Dedifferentiated amniotic fluid mesenchymal stem cell (primary cell): ENCODE measurements at regions not wholly inside any gene's neighbourhood (a gene's known extent, or its start where the extent isn't known, plus 50 kb on each side); places are given as distances from the start of the nearest gene placed in this dataset.
"Not testable (repeated sequence)": the region's sequence is repeated elsewhere in the genome, so short reads cannot be mapped to it uniquely, and the experiment has no call there.

Experiments
- DNase-seq: peaks from one replicate; pipeline ENCODE4 v3.0.0-alpha.2; 2016; ENCODE audit errors: extremely low spot score

- DNase-seq, result not testable (repeated sequence)
Measured at GRCh38 chr22:23460517-23461031, 119.5 kb downstream of the IGLL1 start.

DNA sequence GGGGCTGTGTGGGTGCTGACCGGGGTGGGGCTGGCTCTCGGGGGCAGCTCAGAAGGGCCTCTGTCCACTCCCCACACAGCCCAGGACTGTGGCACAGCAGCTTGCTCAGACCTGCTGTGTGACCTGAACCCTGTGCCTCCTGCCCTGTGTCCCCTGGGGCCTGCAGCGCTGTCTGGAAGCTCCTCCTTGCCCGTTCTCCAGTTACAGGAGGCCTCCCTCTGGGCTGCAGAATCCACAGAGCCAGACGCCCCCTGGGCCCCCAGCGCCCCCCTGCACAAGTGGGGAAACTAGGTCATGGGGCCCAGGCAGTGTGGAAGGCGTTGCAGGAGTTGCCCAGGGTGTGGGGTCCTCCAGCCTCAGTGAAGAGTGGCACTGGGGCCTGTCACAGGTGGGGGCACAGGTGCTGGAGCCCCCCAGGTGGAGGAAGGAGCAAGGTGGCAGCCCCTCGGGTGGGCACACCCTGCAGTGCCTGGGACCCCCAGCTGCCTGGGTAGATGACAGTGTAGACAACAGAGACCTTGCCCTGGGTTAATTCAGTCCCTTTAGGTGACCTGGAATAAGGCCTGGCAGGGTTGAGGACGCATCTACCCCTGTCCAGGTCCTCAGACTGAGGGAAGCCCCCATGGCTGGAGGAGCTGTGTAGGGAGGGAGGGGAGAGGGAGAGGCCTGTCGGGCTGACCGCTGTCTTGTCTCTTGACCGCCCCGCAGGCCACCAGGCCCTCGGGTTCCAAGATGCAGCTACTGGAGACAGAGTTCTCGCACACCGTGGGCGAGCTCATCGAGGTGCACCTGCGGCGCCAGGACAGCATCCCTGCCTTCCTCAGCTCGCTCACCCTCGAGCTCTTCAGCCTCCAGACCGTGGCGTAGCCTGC lies 120.2 kb downstream of the IGLL1 start:
- DNase-seq, result not testable (repeated sequence)

DNA sequence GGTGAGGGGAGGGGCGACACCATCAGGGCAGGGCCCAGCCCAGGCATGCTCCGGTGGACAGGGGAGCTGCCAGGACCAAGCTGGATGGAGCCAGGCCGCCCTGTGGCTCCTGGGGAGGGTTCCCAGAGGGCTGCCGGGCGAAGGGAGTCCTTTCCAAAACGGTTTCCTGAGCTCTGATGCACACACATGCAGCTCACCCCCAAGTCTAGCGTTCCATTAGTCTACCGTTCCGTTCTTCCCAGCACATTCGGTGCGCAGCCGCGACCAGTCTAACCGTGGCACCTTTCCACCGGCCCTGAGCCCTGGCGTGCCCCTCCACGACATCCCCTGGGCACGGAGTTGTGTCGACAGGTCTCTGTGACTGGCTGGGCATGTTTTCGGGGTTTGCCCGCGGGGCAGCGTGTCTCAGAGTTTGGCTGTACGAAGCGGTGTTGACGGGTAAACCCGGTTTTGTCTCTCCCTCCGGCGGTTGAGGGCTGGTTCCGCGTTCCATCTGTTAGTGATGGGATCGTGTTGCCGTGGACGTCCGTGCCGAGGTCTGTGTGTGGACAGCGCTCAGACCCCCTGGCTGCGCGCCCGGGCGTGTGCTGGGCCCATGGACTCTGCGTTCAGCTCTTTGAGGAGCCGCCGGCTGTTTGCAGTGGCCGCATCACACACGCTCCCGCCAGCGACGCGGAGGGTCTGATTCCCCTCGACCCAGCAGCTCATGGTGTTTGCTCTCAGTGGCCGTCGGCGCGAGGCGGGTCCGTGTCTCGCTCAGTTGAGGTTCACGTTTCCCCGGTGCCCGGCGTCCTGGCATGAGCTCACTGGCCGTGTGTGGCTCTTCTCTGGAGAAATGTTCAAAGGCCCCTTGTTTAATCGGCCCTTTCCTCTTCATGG lies 121.2 kb downstream of the IGLL1 start:
- no peak for DNase-seq

- DNase-seq, result no peak
Measured at GRCh38 chr22:23457380-23457985, 122.6 kb downstream of the IGLL1 start.

GRCh38 chr22:23456666-23457379 lies 123.3 kb downstream of the IGLL1 start:
- DNase-seq, result not testable (repeated sequence)

DNA sequence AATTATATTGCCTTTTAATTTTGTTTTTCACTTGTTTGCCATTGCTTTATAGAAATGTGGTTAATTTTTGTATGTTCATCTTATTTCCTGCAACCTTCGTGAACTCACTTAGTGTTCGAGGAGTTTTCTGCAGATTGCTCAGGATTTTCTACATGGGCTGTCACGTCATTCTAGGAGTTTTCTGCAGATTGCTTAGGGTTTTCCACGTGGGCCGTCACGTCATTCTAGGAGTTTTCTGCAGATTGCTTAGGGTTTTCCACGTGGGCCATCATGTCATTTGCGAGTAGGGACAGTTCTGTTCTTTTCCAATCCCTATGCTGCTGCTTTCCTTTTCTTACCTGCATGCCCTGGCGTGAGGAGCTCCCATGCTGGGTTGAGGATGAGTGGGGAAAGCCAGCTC lies 125.7 kb downstream of the IGLL1 start:
- not testable (repeated sequence) for DNase-seq

DNA sequence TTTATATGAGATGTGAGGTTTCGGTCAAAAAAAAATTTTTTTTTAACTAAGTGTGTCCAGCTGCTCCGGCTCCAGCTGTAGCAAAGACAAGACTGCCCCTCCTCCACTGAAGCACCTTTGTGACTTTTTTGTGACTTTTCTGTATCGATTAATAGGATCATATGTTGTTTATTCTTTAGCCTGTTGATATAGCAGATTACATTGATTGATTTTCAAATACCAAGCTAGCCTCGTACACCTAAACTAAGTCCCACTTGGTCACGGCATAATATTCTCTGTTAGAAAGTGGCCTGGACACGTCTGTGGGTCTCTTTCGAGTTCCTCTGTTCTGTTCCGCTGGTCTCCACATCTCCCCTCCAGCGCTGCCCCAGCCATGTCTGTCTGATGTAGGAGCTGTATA lies 126.8 kb downstream of the IGLL1 start:
- no peak for DNase-seq

DNA sequence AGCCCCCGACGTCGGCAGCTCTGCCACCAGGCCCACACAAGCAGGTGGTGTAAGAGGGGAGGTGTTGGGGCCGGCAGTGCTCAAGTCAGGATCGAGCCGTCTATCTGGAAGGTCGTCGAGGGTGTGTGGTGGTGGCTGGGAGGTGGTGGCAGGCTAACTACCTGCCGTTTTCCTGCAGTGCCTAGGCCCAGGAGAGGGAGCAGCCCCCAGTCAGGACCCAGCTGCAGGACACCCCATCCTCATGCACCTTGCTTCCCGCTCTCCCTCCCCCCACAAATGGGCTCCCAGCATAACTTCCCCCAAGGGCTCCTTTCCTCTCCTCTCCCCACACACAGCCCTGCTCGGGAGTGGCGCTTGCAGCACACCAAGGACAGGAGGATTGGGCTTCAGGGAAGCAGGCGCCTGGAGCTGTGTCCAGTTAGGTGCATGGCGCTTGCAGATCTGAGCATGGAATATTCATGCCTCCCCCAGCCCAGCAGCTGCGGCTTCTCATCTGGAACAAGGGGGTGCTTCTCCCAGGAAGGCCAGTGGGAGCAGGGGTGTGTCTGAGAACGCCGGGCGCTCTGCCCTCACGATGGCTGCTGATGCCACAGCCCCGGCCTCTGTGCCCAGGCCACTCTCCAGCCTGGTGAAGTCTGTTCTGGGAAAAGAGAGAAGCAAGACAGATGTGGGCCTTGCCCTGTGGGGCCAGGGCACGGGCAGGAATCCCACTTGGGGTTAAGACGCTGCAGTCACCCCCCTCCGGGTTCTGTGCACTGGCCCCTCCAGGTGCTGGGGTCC lies 127.7 kb downstream of the IGLL1 start:
- no peak for DNase-seq

DNA sequence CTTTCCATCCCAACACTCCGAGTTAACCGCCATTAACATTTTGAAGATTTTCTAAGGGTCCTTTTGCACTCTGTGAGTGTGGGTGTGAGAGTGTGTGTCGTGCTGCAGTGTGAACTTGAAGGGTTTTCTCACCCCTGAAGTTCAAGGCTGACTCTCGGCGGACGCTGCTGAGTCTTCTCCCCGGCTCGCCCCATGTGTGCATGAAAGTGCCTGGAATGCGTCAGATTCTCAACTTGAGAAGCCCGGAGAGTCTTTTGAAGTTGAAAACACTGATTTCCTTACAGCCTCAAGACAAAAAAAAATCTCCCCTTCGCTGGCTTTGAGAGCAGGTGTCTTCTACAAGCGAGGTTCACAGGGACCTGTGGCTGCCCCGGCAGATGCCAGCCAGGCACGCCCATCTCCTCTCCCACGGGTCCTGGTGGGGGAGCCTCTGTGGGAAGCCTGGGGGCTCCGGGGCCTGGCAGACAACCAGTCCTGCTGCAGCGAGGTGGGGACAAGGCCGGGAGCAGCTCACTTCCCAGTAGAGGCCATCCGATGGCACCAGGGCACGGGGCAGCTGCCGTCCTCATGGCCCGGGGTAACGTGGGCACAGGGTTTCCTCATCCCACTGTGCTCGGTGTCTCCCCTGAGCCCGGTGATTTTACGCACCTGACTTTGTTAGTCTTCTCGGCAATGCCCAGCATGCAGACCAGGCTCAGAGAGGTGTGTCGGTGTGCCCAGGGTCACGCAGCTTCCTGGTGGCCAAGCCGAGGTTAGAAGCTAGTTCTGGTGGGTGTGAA lies 128.4 kb downstream of the IGLL1 start:
- not testable (repeated sequence) for DNase-seq

DNA sequence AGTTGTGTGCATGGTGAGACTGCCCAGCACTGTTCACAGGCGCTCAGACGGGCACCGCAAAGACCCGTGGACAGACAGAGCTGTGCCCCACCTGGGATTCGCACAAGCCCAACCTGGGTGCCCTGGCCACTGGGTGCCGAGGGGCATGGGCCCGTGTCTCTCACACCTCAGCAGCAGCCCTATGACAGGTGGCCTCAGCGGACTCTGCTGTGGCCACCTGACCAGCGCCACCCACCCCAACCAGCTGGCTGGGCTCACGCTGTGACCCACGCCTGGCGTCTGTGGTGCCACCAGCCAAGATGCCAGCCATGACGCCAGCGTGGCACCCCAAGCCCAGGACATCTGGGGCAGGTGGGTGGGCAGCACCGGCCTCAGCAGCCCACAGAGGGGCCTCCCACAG lies 129.3 kb downstream of the IGLL1 start:
- DNase-seq, result not testable (repeated sequence)

DNA sequence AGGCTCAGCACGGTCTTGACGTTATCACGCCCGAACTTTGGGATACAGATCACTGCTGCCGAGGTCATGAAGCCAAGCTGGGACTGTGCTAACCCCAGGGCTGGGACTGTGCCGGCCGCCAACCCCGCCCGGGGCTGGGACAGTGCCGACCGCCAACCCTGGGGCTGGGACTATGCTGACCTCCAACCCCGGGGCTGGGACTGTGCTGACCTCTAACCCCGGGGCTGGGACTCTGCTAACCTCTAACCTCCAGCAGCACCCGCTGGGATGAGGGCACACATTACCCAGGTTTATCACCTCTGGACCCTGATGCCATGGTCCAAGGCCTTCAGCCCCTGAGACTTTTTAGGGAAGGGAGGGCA lies 129.7 kb downstream of the IGLL1 start:
- no peak for DNase-seq

DNA sequence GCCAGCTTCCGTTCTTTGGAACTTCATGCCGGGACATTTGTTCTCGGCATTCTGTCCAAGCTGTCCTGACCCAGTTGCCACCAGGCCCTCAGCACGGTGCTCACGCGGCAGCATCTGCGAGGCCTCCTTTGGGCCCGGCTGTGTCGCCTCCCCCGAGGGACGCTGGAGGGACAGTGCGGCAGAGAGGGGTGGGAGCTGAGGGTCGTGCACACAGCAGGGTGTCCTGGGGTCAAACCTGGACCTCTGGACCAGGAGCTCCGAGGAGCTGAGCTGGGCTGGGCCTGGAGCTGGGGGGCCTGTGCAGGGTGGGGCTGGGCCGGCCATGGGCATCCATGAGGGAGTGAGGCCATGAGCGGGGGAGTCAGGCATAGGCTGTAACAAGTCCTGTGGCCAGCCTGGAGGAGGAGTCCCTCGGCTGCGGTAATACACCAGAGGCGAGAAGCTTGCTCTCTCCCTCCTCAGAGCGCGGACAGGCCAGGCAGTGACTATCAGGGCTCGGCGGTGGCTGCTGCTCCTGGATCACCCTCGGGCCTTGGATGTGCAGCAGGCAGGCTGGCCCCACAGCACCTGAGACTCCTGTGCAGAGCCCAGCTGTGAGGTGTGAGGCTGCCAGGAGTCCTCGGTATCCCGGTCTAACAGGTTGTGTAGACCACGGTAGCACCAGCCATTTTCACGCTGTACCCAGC lies 130.2 kb downstream of the IGLL1 start:
- not testable (repeated sequence) for DNase-seq

- not testable (repeated sequence) for DNase-seq
Measured at GRCh38 chr22:23448499-23449288, 131.4 kb downstream of the IGLL1 start.

DNA sequence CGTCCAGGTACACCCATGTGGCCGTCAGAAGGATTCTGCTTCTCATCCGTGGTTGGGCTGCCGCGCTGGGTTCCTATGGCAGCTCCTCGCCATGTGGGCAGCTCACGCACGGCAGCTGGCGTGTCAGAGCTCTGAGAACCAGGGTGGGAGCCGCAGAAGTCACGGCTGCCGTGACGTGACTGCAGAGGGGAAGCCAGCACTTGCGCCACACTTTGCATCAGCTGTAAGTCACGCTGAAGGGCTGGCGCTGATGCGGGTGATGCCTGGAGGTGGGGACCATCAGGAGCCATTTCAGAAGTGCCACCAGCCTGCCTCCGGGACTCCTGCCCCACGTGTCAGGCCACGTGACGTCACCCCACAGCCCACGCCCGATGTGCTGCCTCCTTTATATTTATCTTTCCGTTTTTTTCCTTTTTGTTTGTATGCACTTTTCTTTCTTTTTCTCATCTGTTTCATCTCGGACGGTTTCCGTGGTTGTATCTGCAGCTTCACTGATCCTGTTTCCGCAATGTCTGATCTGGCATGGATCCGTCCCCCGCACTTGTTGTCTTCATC lies 133.2 kb downstream of the IGLL1 start:
- no peak for DNase-seq

GRCh38 chr22:23446194-23446593 lies 133.9 kb downstream of the IGLL1 start:
- DNase-seq, result not testable (repeated sequence)

DNA sequence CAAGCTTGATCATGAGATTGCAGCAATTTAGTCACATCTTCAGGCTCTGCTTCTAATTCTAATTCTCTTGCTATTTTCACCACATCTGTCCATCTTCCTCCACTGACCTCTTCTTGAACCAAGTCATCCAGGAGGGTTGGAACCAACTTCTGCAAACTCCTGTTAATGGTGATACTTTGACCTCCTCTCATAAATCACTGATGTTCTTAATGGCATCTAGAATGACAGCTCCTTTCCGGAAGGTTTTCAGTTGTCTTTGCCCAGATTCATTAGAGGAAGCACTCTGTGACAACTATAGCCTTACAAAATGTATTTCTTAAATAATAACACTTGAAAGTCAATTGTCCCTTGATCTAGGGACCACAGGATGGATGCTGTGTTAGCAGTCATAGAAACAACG lies 136.2 kb downstream of the IGLL1 start:
- DNase-seq, result not testable (repeated sequence)

DNA sequence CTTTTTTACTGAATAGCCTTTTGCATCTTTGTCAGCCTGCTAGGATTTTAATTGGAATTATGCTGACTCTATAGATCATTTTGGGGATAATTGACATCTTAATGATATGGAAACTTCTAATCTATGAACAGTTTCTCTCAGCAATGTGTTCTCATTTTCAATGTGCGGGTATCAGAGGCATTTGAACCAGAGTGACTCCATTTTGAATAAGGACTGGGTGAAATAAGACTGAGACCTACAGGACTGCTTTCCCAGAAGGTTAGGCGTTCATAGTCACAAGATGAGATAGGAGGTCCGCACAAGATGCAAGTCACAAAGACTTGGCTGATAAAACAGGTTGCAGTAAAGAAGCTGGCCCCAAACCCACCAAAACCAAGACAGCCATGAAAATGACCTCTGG lies 140.5 kb downstream of the IGLL1 start:
- DNase-seq, result not testable (repeated sequence)

DNA sequence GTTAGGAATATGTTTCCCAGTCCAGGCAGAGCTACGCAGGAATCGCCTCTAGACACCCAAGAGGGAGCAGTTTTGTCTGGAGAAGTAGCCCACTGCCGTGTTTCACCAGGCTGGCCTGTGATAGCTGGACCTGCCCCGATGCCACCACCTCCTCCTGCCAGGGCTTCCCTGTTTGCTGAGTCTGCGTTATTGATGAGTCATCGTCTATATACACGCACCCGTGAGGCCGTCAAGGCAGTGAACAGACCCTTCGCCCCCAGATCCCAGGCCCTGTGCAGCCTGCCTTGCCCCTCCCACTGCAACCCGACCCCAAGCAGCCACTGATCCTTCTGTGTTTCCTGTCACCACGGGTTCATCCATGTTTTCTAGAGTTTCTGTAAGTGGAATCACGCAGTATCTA lies 141.9 kb downstream of the IGLL1 start:
- DNase-seq, result no peak
